BE2C (cell line): ENCODE measurements at regions not wholly inside any gene's neighbourhood (a gene's known extent, or its start where the extent isn't known, plus 50 kb on each side); places are given as distances from the start of the nearest gene placed in this dataset.

Experiments
- DNase-seq: peaks from one replicate; pipeline ENCODE4 v3.0.0-alpha.2; 2020
- H3K27me3 ChIP-seq: fragments of 250-450 bp; sonication (Bioruptor Pico); 2 replicates; pipeline ENCODE4 v1.5.1; 2020; ENCODE audit warnings: mild to moderate bottlenecking
- H3K36me3 ChIP-seq: fragments of 250-450 bp; sonication (Bioruptor Pico); 2 replicates; pipeline ENCODE4 v1.5.1; 2020; ENCODE audit warnings: mild to moderate bottlenecking
- H3K4me1 ChIP-seq: fragments of 250-450 bp; sonication (Bioruptor Pico); 2 replicates; pipeline ENCODE4 v1.5.1; 2020
- H3K4me3 ChIP-seq: 2 replicates; pipeline ENCODE4 v1.5.1; 2011; ENCODE audit warnings: low read depth, low read length
- H3K9me3 ChIP-seq: fragments of 250-450 bp; sonication (Bioruptor Pico); 2 replicates; pipeline ENCODE4 v1.5.1; 2020
- CTCF ChIP-seq: IDR thresholded peaks from 2 replicates; pipeline ENCODE4 v1.5.1; 2012; ENCODE audit warnings: mild to moderate bottlenecking, low read depth, low read length

DNA sequence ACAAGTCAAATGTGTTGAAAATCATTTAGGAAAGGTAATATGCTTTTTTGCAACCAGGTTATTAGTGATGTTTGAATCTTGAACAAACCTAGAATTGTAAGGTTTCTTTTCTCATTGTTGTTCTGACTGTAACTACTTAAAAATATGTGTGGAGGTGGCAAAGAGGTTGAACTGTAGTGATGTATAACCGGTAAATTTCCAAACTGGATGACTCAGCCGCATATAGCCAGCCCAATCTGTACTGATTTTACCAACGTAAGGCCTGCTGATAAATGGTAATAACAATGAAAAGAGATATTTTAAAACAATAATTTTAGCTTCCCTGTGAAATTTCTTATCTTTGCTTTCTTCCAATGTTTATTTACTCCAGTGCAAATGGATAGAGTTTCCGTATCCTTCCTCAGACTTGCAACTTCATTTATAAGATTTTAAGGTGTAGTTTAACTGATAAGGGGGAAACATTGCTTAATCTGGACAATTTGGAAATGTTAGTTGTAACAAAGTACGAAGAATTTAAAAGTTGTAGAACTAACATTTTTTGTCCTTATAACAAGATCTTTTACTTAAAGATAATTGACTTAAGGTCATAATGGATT lies 1170.4 kb upstream of the ZEB2 start:
- no peak for TF ChIP-seq CTCF

GRCh38 chr2:145689277-145689676 lies 1169.4 kb upstream of the ZEB2 start:
- no peaks in the 10 kb centered on the region for H3K9me3 ChIP-seq

More for the DNA sequence above, 1170.4 kb upstream of the ZEB2 start:
- no peak for DNase-seq
- Histone ChIP-seq H3K27me3 (no peaks in the 10 kb centered on the region), H3K36me3 (no peaks in the 10 kb centered on the region), H3K9me3 (no peaks in the 10 kb centered on the region), H3K4me3 (no peak overlapping the region), H3K4me1 (no peaks in the 10 kb centered on the region)

DNA sequence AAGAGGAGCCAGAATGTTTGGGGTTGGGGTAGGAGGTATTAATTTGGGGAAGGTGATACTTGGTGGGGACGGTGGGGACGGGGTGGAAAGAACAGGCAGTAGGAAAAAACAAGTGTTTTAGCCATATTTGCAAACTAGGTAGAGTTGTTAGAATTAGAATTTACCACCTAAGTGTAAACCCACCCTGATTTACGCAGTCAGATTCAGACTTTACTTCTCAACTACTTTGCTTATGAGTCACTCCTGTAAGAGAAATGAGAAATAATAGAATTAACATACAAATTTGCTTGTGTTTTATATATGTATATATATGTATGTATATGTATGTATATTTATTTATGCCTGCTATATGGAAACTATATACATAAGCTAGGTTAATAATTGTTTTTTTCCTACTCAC lies 1168.2 kb upstream of the ZEB2 start:
- Histone ChIP-seq H3K4me1 (no peaks in the 10 kb centered on the region), H3K9me3 (no peaks in the 10 kb centered on the region), H3K4me3 (no peak overlapping the region), H3K27me3 (no peaks in the 10 kb centered on the region), H3K36me3 (no peaks in the 10 kb centered on the region)
- no peak for TF ChIP-seq CTCF
- DNase-seq = no peak

More at GRCh38 chr2:145689277-145689676, 1169.4 kb upstream of the ZEB2 start:
- DNase-seq = no peak
- Histone ChIP-seq H3K27me3 (no peaks in the 10 kb centered on the region), H3K4me1 (no peaks in the 10 kb centered on the region), H3K4me3 (no peak overlapping the region), H3K36me3 (no peaks in the 10 kb centered on the region)
- TF ChIP-seq CTCF = no peak

GRCh38 chr2:145687442-145688134 lies 1167.7 kb upstream of the ZEB2 start:
- TF ChIP-seq CTCF = no peak
- Histone ChIP-seq H3K4me1 (no peaks in the 10 kb centered on the region), H3K36me3 (no peaks in the 10 kb centered on the region), H3K4me3 (no peak overlapping the region), H3K9me3 (no peaks in the 10 kb centered on the region), H3K27me3 (no peaks in the 10 kb centered on the region)
- DNase-seq = no peak

GRCh38 chr2:145685383-145686050 lies 1165.6 kb upstream of the ZEB2 start:
- H3K4me3 ChIP-seq = no peak overlapping the region
- H3K36me3 ChIP-seq = no peaks in the 10 kb centered on the region
- no peak for DNase-seq
- no peaks in the 10 kb centered on the region for H3K4me1 ChIP-seq
- H3K27me3 ChIP-seq = no peaks in the 10 kb centered on the region
- TF ChIP-seq CTCF = no peak
- no peaks in the 10 kb centered on the region for H3K9me3 ChIP-seq
